Mammary epithelial cell (primary cell): ENCODE measurements at regions not wholly inside any gene's neighbourhood (a gene's known extent, or its start where the extent isn't known, plus 50 kb on each side); places are given as distances from the start of the nearest gene placed in this dataset.

Source experiments
- EZH2 ChIP-seq: IDR thresholded peaks from 2 replicates; pipeline ENCODE4 v1.6.1; 2012; ENCODE audit warnings: low read length, inconsistent platforms, borderline replicate concordance
- TF ChIP-seq, protein P1 (sequence below), 2 donors: IDR thresholded peaks in 1 of 2; conservative IDR thresholded peaks in 1 of 2; 2 replicates each; pipeline ENCODE4 v1.5.1; 2011 to 2012; ENCODE audit warnings: inconsistent platforms in 2 of 2, low read length in 2 of 2, mild to moderate bottlenecking in 2 of 2, control low read depth in 1 of 2, low read depth in 1 of 2; ENCODE audit not compliant: insufficient read depth in 1 of 2; ENCODE audit errors: extremely low read depth in 1 of 2

DNA sequence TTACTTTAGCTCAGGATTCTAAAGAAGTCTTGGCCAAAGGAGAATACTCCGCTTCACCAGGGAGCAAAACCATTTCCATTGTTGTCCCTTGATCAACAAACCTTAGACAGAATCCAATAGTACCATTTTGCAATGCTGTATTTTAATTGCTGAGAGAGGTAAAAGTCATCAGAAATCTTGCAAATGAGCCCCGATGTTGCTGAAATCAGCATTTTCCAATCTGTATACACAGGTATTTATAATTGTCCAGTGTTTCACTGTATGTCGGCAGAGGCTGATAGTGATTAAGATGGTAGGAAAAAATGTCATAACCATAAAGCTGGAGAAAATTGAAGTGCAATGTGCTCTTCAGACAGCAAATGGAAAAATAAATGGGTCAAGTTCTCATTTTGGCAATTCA, 170.0 kb upstream of the ARL4C start:
- TF ChIP-seq, protein P1, sequence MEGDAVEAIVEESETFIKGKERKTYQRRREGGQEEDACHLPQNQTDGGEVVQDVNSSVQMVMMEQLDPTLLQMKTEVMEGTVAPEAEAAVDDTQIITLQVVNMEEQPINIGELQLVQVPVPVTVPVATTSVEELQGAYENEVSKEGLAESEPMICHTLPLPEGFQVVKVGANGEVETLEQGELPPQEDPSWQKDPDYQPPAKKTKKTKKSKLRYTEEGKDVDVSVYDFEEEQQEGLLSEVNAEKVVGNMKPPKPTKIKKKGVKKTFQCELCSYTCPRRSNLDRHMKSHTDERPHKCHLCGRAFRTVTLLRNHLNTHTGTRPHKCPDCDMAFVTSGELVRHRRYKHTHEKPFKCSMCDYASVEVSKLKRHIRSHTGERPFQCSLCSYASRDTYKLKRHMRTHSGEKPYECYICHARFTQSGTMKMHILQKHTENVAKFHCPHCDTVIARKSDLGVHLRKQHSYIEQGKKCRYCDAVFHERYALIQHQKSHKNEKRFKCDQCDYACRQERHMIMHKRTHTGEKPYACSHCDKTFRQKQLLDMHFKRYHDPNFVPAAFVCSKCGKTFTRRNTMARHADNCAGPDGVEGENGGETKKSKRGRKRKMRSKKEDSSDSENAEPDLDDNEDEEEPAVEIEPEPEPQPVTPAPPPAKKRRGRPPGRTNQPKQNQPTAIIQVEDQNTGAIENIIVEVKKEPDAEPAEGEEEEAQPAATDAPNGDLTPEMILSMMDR (conservative IDR thresholded peaks at IDR 0.05 in 1 of 2, IDR thresholded peaks at IDR 0.05 in 1 of 2; ENCODE audit: extremely low read depth in 1 of 2, insufficient read depth in 1 of 2, low read depth in 1 of 2, low read length in 2 of 2), result no peak
- no peak for TF ChIP-seq EZH2
